Lung (tissue), 11 donors: ENCODE measurements at regions not wholly inside any gene's neighbourhood (a gene's known extent, or its start where the extent isn't known, plus 50 kb on each side); places are given as distances from the start of the nearest gene placed in this dataset.

ENCODE experiments used
- ATAC-seq: fragments of 200-7000 bp; cut with Tn5 transposase; one replicate; pipeline ENCODE4 v1.9.1; 2020; ENCODE audit warnings: moderate number of reproducible peaks; ENCODE audit not compliant: insufficient read depth, low FRiP score
- DNase-seq, 3 donors: peaks; one replicate each; pipeline ENCODE4 v3.0.0-alpha.2; 2013 to 2017
- H3K27ac ChIP-seq, 2 donors: one replicate each; pipeline ENCODE4 v1.5.1; 2013; ENCODE audit warnings: mild to moderate bottlenecking in 2 of 2, moderate library complexity in 2 of 2, control low read depth in 1 of 2, inconsistent platforms in 1 of 2, low read depth in 1 of 2, low read length in 1 of 2
- H3K27me3 ChIP-seq, 3 donors: one replicate each; pipeline ENCODE4 v1.5.1; 2013; ENCODE audit warnings: low read length in 2 of 3; ENCODE audit not compliant: control insufficient read depth in 3 of 3, insufficient read depth in 3 of 3
- H3K36me3 ChIP-seq, 4 donors: one replicate each; pipeline ENCODE4 v1.5.1; 2013; ENCODE audit warnings: low read length in 4 of 4, mild to moderate bottlenecking in 1 of 4, moderate library complexity in 1 of 4; ENCODE audit not compliant: control insufficient read depth in 4 of 4, insufficient read depth in 4 of 4
- H3K4me1 ChIP-seq, 5 donors: one replicate each; pipeline ENCODE4 v1.5.1; 2013; ENCODE audit warnings: low read length in 5 of 5, mild to moderate bottlenecking in 2 of 5, moderate library complexity in 1 of 5; ENCODE audit not compliant: control insufficient read depth in 5 of 5, insufficient read depth in 5 of 5
- H3K4me3 ChIP-seq: one replicate; pipeline ENCODE4 v1.5.1; 2013; ENCODE audit warnings: mild to moderate bottlenecking, control low read depth, moderate library complexity
- H3K9ac ChIP-seq, 2 donors: one replicate each; pipeline ENCODE4 v1.5.1; 2013; ENCODE audit warnings: low read length in 2 of 2, control low read depth in 1 of 2; ENCODE audit not compliant: insufficient read depth in 1 of 2
- H3K9me3 ChIP-seq, 4 donors: one replicate each; pipeline ENCODE4 v1.5.1; 2013; ENCODE audit warnings: low read length in 3 of 4, mild to moderate bottlenecking in 1 of 4, moderate library complexity in 1 of 4; ENCODE audit not compliant: control insufficient read depth in 4 of 4, insufficient read depth in 3 of 4
- WGBS, 2 donors: extraction: QIAGEN DNeasy Blood & Tissue Kit; methylation state at CpG; one replicate each; pipeline ENCODE4 v1.1.7; 2013; 5-methylcytosine and 5-hydroxymethylcytosine counted together
- TF ChIP-seq, protein P1 (sequence below): IDR thresholded peaks from 2 replicates; pipeline ENCODE4 v1.5.1; 2012; ENCODE audit warnings: mild to moderate bottlenecking; ENCODE audit errors: control extremely low read depth, extremely low read depth
- donor health status: control.
- donor health status: control.
- donor health status: Bipolar disorder and iron deficiency.
- donor health status: healthy.
- donor health status: DM: yes; HTN: yes; CAD: no.

DNA sequence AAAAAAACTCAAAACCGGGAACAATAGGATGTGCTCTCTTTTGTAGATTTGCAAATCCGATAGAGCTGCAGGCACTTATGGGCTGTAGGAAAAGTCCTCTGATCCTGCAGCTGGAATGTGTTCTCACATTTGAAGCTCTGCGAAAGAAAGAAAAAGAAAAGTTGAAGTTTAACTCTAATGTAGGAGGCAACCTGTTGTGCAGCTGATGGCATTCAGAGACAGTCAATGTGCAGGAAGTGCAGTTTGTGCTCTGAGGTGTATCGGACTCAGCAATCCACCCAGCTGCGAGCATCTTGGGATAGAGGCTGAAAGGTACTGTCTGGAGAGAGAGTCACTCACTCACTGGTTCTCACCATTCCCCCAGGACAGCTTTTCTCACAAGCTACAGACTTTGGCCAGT, 339.2 kb downstream of the AGTPBP1 start:
- ATAC-seq (no peak), DNase-seq (no peak)
- Histone ChIP-seq H3K9me3 (no peaks in the 10 kb centered on the region), H3K4me3 (no peak overlapping the region), H3K27ac (no peak overlapping the region), H3K36me3 (no peaks in the 10 kb centered on the region), H3K27me3 (peaks cover 0 to 3% (median 0%) of the 10 kb centered on the region in 3 donors), H3K9ac (no peak overlapping the region), H3K4me1 (peaks cover 0 to 7% (median 0%) of the 10 kb centered on the region in 5 donors)
- 73 to 85% methylated on average over 5 of the region's 5 CpGs for WGBS, 2 donors
- TF ChIP-seq, protein P1, sequence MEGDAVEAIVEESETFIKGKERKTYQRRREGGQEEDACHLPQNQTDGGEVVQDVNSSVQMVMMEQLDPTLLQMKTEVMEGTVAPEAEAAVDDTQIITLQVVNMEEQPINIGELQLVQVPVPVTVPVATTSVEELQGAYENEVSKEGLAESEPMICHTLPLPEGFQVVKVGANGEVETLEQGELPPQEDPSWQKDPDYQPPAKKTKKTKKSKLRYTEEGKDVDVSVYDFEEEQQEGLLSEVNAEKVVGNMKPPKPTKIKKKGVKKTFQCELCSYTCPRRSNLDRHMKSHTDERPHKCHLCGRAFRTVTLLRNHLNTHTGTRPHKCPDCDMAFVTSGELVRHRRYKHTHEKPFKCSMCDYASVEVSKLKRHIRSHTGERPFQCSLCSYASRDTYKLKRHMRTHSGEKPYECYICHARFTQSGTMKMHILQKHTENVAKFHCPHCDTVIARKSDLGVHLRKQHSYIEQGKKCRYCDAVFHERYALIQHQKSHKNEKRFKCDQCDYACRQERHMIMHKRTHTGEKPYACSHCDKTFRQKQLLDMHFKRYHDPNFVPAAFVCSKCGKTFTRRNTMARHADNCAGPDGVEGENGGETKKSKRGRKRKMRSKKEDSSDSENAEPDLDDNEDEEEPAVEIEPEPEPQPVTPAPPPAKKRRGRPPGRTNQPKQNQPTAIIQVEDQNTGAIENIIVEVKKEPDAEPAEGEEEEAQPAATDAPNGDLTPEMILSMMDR = no peak

DNA sequence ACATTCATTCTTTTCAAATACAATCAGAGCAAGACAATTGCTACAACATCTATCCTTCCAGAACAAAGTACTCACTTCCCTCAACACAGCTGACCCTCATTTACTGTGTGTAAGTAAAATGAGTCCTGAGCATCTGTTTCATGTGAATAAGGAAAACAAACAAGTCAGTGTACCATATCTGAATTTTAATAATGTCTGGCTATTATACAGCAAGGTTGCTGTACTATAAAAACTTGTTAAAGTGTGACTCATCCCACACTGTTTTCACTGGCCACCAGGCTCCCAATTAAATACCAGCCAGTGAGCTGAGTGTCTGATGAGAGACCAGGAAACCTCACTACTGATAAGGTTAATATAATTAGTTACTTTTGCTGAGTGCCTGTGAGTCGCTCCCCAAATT, 339.8 kb downstream of the AGTPBP1 start:
- 40 to 77% methylated on average over 1 of the region's 1 CpG for whole genome bisulfite sequencing, 2 donors
- Histone ChIP-seq H3K4me3 (no peak overlapping the region), H3K27ac (no peak overlapping the region), H3K4me1 (peaks cover 0 to 7% (median 0%) of the 10 kb centered on the region in 5 donors), H3K9me3 (no peaks in the 10 kb centered on the region), H3K36me3 (no peaks in the 10 kb centered on the region), H3K27me3 (peaks cover 0 to 3% (median 0%) of the 10 kb centered on the region in 3 donors), H3K9ac (no peak overlapping the region)
- ATAC-seq = no peak
- no peak for DNase-seq
- TF ChIP-seq, protein P1 = no peak

DNA sequence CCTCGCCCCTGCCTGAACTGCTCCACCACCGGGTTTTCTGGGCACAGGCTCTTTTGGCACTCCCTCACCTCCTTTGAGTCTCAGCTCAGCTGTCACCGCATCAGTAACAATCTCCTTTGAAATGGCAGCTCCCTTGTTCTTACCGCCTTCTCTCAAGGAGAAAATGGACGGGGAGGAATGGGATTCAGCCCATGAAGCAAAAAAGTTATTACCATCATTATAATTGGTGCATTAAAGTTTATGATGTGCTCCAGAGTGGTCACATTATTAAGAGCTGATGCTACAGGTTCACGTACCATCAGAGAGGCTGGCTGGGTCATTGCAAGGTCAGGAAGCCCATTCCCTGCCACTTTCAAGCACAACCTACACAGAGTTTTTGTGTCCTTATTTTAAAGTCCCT, 344.7 kb downstream of the AGTPBP1 start:
- no peak overlapping the region for H3K4me3 ChIP-seq
- H3K4me1 ChIP-seq = peaks cover 0 to 13% (median 2%) of the 10 kb centered on the region in 5 donors
- H3K27ac ChIP-seq = no peak overlapping the region
- TF ChIP-seq, protein P1 = no peak
- no peak overlapping the region for H3K9ac ChIP-seq
- no peak for DNase-seq
- H3K27me3 ChIP-seq = peaks cover 0 to 3% (median 0%) of the 10 kb centered on the region in 3 donors
- H3K36me3 ChIP-seq = no peaks in the 10 kb centered on the region
- 86 to 94% methylated on average over 6 of the region's 6 CpGs for WGBS, 2 donors
- no peak for ATAC-seq
- no peaks in the 10 kb centered on the region for H3K9me3 ChIP-seq

DNA sequence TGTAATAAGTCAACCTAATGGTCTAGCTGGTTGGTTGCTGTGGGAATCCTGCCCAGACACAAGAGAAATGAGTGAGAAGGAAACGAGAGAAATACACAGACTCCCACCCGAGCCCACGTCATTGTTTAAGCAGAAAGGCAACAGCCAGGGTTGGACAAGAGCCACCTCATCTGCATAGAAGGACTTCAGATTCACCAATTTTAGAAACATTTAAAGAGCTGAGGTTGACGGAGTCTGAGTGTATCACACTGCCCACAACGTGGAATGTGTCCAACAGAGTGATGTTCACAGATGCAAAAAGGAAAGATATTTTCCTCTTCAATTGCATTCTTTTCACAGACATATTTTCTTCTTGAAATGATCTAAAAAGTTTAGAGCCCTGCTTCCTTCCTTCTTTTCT, 349.5 kb downstream of the AGTPBP1 start:
- H3K36me3 ChIP-seq = no peaks in the 10 kb centered on the region
- H3K9me3 ChIP-seq = no peaks in the 10 kb centered on the region
- no peak overlapping the region for H3K4me3 ChIP-seq
- TF ChIP-seq, protein P1 = no peak
- DNase-seq (peak in 2 of 3 donors; percentile 11 to 48), ATAC-seq (no peak)
- no peaks in the 10 kb centered on the region for H3K27me3 ChIP-seq
- 43 to 68% methylated on average over 5 of the region's 5 CpGs for WGBS, 2 donors
- no peak overlapping the region for H3K9ac ChIP-seq
- H3K27ac ChIP-seq = no peak overlapping the region
- H3K4me1 ChIP-seq = peaks cover 0 to 26% (median 0%) of the 10 kb centered on the region in 5 donors
